ENCODE measurements at regions not wholly inside any gene's neighbourhood (a gene's known extent, or its start where the extent isn't known, plus 50 kb on each side); places are given as distances from the start of the nearest gene placed in this dataset.

- WGBS = 80% methylated on average over 1 of the region's 3 CpGs
- Histone ChIP-seq H3K14ac (ENCODE audit: low read length in 2 of 2) (no peak overlapping the region), H2AK5ac (ENCODE audit: low read length, severe bottlenecking) (no peak overlapping the region), H4K8ac (ENCODE audit: low read length) (no peak overlapping the region), H2AFZ (ENCODE audit: low read depth, low read length) (no peak overlapping the region), H2BK15ac (ENCODE audit: low read depth, poor library complexity, severe bottlenecking) (no peak overlapping the region), H3K27ac (ENCODE audit: low read length, poor library complexity, severe bottlenecking) (no peak overlapping the region), H3K18ac (ENCODE audit: low read depth in 1 of 2, low read length in 2 of 2) (no peak overlapping the region), H3K9ac (ENCODE audit: low read length) (no peak overlapping the region), H3K36me3 (ENCODE audit: control insufficient read depth in 1 of 2, insufficient read depth in 2 of 2, low read depth in 1 of 2, low read length in 2 of 2) (no peaks in the 10 kb centered on the region), H2BK12ac (ENCODE audit: low read length in 2 of 2) (no peak overlapping the region), H3K4me3 (ENCODE audit: insufficient read depth in 1 of 2, low read depth in 1 of 2, low read length in 2 of 2) (no peak overlapping the region), H3K4me2 (ENCODE audit: low read length, poor library complexity, severe bottlenecking) (no peak overlapping the region), H2BK5ac (ENCODE audit: low read depth, low read length, poor library complexity, severe bottlenecking) (no peak overlapping the region), H3K79me1 (replicated peaks; ENCODE audit: low read length, poor library complexity, severe bottlenecking) (no peaks in the 10 kb centered on the region), H2BK120ac (ENCODE audit: low read depth, low read length) (no peak overlapping the region), H3K23ac (ENCODE audit: low read length in 2 of 2) (no peak overlapping the region), H3K4ac (ENCODE audit: low read depth in 1 of 2, low read length in 2 of 2) (no peak overlapping the region), H3K27me3 (ENCODE audit: control insufficient read depth in 1 of 2, insufficient read depth in 1 of 2, low read length in 2 of 2) (no peaks in the 10 kb centered on the region), H3K9me3 (ENCODE audit: control insufficient read depth, low read length) (peaks cover 4% of the 10 kb centered on the region), H3K4me1 (ENCODE audit: control insufficient read depth, insufficient read depth, low read depth, low read length) (no peaks in the 10 kb centered on the region), H4K91ac (ENCODE audit: low read length) (no peak overlapping the region)
- no peak for DNase-seq
Observed at GRCh38 chr14:42174357-42174756, 567.7 kb downstream of the LRFN5 start.

DNA sequence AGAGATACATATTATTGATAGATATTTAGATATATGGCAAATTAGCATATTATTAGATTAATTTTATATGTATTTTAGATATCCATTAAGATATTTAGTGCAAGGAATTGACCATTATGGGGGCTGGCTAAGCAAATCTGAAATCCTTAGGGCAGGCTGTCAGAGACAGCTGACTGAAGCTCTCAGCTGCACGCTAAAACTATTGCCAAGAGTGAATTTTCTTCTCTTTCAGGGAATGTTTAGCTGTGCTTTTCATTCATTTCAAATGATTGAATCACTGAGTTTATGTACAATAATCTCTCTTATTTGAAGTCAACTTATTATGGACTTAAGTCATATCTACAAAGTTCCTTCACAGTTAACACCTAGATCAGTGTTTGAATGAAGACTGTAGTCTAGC is 566.5 kb downstream of the LRFN5 start:
- Histone ChIP-seq H3K79me1 (replicated peaks; ENCODE audit: low read length, poor library complexity, severe bottlenecking) (no peaks in the 10 kb centered on the region), H2BK120ac (ENCODE audit: low read depth, low read length) (no peak overlapping the region), H2BK5ac (ENCODE audit: low read depth, low read length, poor library complexity, severe bottlenecking) (no peak overlapping the region), H2AK5ac (ENCODE audit: low read length, severe bottlenecking) (no peak overlapping the region), H3K27me3 (ENCODE audit: control insufficient read depth in 1 of 2, insufficient read depth in 1 of 2, low read length in 2 of 2) (no peaks in the 10 kb centered on the region), H3K4me1 (ENCODE audit: control insufficient read depth, insufficient read depth, low read depth, low read length) (no peaks in the 10 kb centered on the region), H3K18ac (ENCODE audit: low read depth in 1 of 2, low read length in 2 of 2) (no peak overlapping the region), H3K36me3 (ENCODE audit: control insufficient read depth in 1 of 2, insufficient read depth in 2 of 2, low read depth in 1 of 2, low read length in 2 of 2) (no peaks in the 10 kb centered on the region), H3K27ac (ENCODE audit: low read length, poor library complexity, severe bottlenecking) (no peak overlapping the region), H3K4ac (ENCODE audit: low read depth in 1 of 2, low read length in 2 of 2) (no peak overlapping the region), H2BK15ac (ENCODE audit: low read depth, poor library complexity, severe bottlenecking) (no peak overlapping the region), H4K91ac (ENCODE audit: low read length) (no peak overlapping the region), H3K14ac (ENCODE audit: low read length in 2 of 2) (no peak overlapping the region), H4K8ac (ENCODE audit: low read length) (no peak overlapping the region), H3K9ac (ENCODE audit: low read length) (no peak overlapping the region), H2BK12ac (ENCODE audit: low read length in 2 of 2) (no peak overlapping the region), H3K23ac (ENCODE audit: low read length in 2 of 2) (no peak overlapping the region), H3K4me2 (ENCODE audit: low read length, poor library complexity, severe bottlenecking) (no peak overlapping the region), H3K9me3 (ENCODE audit: control insufficient read depth, low read length) (peaks cover 4% of the 10 kb centered on the region), H3K4me3 (ENCODE audit: insufficient read depth in 1 of 2, low read depth in 1 of 2, low read length in 2 of 2) (no peak overlapping the region), H2AFZ (ENCODE audit: low read depth, low read length) (no peak overlapping the region)
- DNase-seq = no peak
- 100% methylated on average over 1 of the region's 1 CpG for WGBS

GRCh38 chr14:42172304-42172703 is 565.6 kb downstream of the LRFN5 start:
- H3K4me1 ChIP-seq (ENCODE audit: control insufficient read depth, insufficient read depth, low read depth, low read length) = no peaks in the 10 kb centered on the region
- H2BK5ac ChIP-seq (ENCODE audit: low read depth, low read length, poor library complexity, severe bottlenecking) = no peak overlapping the region
- H2BK120ac ChIP-seq (ENCODE audit: low read depth, low read length) = no peak overlapping the region
- 100% methylated on average over 1 of the region's 1 CpG for WGBS
- H3K79me1 ChIP-seq (replicated peaks; ENCODE audit: low read length, poor library complexity, severe bottlenecking) = no peaks in the 10 kb centered on the region
- H3K14ac ChIP-seq (ENCODE audit: low read length in 2 of 2) = no peak overlapping the region
- peaks cover 4% of the 10 kb centered on the region for H3K9me3 ChIP-seq (ENCODE audit: control insufficient read depth, low read length)
- H2BK12ac ChIP-seq (ENCODE audit: low read length in 2 of 2) = no peak overlapping the region
- H3K27ac ChIP-seq (ENCODE audit: low read length, poor library complexity, severe bottlenecking) = no peak overlapping the region
- no peak overlapping the region for H3K4me3 ChIP-seq (ENCODE audit: insufficient read depth in 1 of 2, low read depth in 1 of 2, low read length in 2 of 2)
- no peak overlapping the region for H3K23ac ChIP-seq (ENCODE audit: low read length in 2 of 2)
- no peaks in the 10 kb centered on the region for H3K36me3 ChIP-seq (ENCODE audit: control insufficient read depth in 1 of 2, insufficient read depth in 2 of 2, low read depth in 1 of 2, low read length in 2 of 2)
- H4K8ac ChIP-seq (ENCODE audit: low read length) = no peak overlapping the region
- no peak overlapping the region for H3K9ac ChIP-seq (ENCODE audit: low read length)
- no peak overlapping the region for H3K4ac ChIP-seq (ENCODE audit: low read depth in 1 of 2, low read length in 2 of 2)
- H3K27me3 ChIP-seq (ENCODE audit: control insufficient read depth in 1 of 2, insufficient read depth in 1 of 2, low read length in 2 of 2) = no peaks in the 10 kb centered on the region
- H2BK15ac ChIP-seq (ENCODE audit: low read depth, poor library complexity, severe bottlenecking) = no peak overlapping the region
- no peak for DNase-seq
- no peak overlapping the region for H3K4me2 ChIP-seq (ENCODE audit: low read length, poor library complexity, severe bottlenecking)
- no peak overlapping the region for H2AFZ ChIP-seq (ENCODE audit: low read depth, low read length)
- H4K91ac ChIP-seq (ENCODE audit: low read length) = no peak overlapping the region
- H3K18ac ChIP-seq (ENCODE audit: low read depth in 1 of 2, low read length in 2 of 2) = no peak overlapping the region
- no peak overlapping the region for H2AK5ac ChIP-seq (ENCODE audit: low read length, severe bottlenecking)

DNA sequence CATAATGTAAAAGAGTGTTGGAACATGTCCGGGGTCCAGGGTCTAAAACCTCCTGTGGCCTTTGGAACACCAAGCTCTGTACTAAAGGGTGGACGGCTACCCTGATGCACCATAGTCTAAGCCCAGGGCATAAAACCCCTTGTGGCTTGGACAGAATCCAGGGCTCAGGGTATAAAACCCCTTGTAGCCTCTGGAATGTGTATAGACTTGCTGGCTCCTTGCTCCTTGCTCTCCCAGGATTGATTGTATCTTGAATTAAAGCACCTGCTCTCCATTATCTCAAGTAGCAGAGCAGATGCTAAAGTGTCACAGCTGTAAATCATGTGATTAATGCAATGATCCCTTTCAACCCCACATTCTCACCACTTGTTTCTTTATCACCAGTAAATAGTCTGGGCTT is 556.5 kb downstream of the LRFN5 start:
- no peak overlapping the region for H2AFZ ChIP-seq (ENCODE audit: low read depth, low read length)

More for the DNA sequence above, 556.5 kb downstream of the LRFN5 start:
- Histone ChIP-seq H3K27ac (ENCODE audit: low read length, poor library complexity, severe bottlenecking) (no peak overlapping the region), H2BK12ac (ENCODE audit: low read length in 2 of 2) (no peak overlapping the region), H3K36me3 (ENCODE audit: control insufficient read depth in 1 of 2, insufficient read depth in 2 of 2, low read depth in 1 of 2, low read length in 2 of 2) (no peaks in the 10 kb centered on the region), H3K27me3 (ENCODE audit: control insufficient read depth in 1 of 2, insufficient read depth in 1 of 2, low read length in 2 of 2) (no peaks in the 10 kb centered on the region), H3K14ac (ENCODE audit: low read length in 2 of 2) (no peak overlapping the region), H4K91ac (ENCODE audit: low read length) (no peak overlapping the region), H3K23ac (ENCODE audit: low read length in 2 of 2) (no peak overlapping the region), H4K8ac (ENCODE audit: low read length) (no peak overlapping the region), H3K4me1 (ENCODE audit: control insufficient read depth, insufficient read depth, low read depth, low read length) (no peaks in the 10 kb centered on the region), H3K79me1 (replicated peaks; ENCODE audit: low read length, poor library complexity, severe bottlenecking) (no peaks in the 10 kb centered on the region), H3K4me2 (ENCODE audit: low read length, poor library complexity, severe bottlenecking) (no peak overlapping the region), H3K9me3 (ENCODE audit: control insufficient read depth, low read length) (no peaks in the 10 kb centered on the region), H2BK15ac (ENCODE audit: low read depth, poor library complexity, severe bottlenecking) (no peak overlapping the region), H3K4me3 (ENCODE audit: insufficient read depth in 1 of 2, low read depth in 1 of 2, low read length in 2 of 2) (no peak overlapping the region), H2BK120ac (ENCODE audit: low read depth, low read length) (no peak overlapping the region), H3K9ac (ENCODE audit: low read length) (no peak overlapping the region), H2BK5ac (ENCODE audit: low read depth, low read length, poor library complexity, severe bottlenecking) (no peak overlapping the region), H3K18ac (ENCODE audit: low read depth in 1 of 2, low read length in 2 of 2) (no peak overlapping the region), H2AK5ac (ENCODE audit: low read length, severe bottlenecking) (no peak overlapping the region), H3K4ac (ENCODE audit: low read depth in 1 of 2, low read length in 2 of 2) (no peak overlapping the region)
- DNase-seq = no peak
- 81% methylated on average over 2 of the region's 2 CpGs for WGBS

All from mesenchymal stem cell (in vitro differentiated cells and primary cell).